Testis (tissue), 2 donors: ENCODE measurements at regions not wholly inside any gene's neighbourhood (a gene's known extent, or its start where the extent isn't known, plus 50 kb on each side); places are given as distances from the start of the nearest gene placed in this dataset.

Source experiments
- POLR2A ChIP-seq: fragments of 450-650 bp; IDR thresholded peaks from one replicate; pipeline ENCODE4 v1.6.1; 2017; ENCODE audit warnings: antibody characterized with exemption, mild to moderate bottlenecking, moderate library complexity
- TF ChIP-seq, protein P1 (sequence below), 3 experiments: fragments of 450-650 bp in 2 of 3; fragments of 200-600 bp in 1 of 3; sonication (generic) in 1 of 3; IDR thresholded peaks; one replicate each; pipeline ENCODE4 v1.5.1; 2016 to 2019; ENCODE audit warnings: antibody characterized with exemption in 3 of 3, mild to moderate bottlenecking in 2 of 3, moderate library complexity in 1 of 3

GRCh38 chr18:6650127-6650507, 79.4 kb upstream of the ARHGAP28 start:
- TF ChIP-seq, protein P1, sequence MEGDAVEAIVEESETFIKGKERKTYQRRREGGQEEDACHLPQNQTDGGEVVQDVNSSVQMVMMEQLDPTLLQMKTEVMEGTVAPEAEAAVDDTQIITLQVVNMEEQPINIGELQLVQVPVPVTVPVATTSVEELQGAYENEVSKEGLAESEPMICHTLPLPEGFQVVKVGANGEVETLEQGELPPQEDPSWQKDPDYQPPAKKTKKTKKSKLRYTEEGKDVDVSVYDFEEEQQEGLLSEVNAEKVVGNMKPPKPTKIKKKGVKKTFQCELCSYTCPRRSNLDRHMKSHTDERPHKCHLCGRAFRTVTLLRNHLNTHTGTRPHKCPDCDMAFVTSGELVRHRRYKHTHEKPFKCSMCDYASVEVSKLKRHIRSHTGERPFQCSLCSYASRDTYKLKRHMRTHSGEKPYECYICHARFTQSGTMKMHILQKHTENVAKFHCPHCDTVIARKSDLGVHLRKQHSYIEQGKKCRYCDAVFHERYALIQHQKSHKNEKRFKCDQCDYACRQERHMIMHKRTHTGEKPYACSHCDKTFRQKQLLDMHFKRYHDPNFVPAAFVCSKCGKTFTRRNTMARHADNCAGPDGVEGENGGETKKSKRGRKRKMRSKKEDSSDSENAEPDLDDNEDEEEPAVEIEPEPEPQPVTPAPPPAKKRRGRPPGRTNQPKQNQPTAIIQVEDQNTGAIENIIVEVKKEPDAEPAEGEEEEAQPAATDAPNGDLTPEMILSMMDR (IDR thresholded peaks at IDR 0.05): no peak
- no peak for TF ChIP-seq POLR2A
